Epithelial cell of proximal tubule (primary cell): ENCODE measurements at regions not wholly inside any gene's neighbourhood (a gene's known extent, or its start where the extent isn't known, plus 50 kb on each side); places are given as distances from the start of the nearest gene placed in this dataset.
A peak's percentile ranks its signal among the peaks of the same experiment; 100 is the strongest.

Experiments
- DNase-seq: peaks from one replicate; pipeline ENCODE4 v3.0.0-alpha.2; 2011; ENCODE audit warnings: low read depth
- H3K4me3 ChIP-seq: 2 replicates; pipeline ENCODE4 v1.5.1; 2011; ENCODE audit warnings: low read depth, mild to moderate bottlenecking, low read length
- TF ChIP-seq, protein P1 (sequence below): conservative IDR thresholded peaks from 2 replicates; pipeline ENCODE4 v1.5.1; 2012; ENCODE audit warnings: low read depth, mild to moderate bottlenecking, low read length

DNA sequence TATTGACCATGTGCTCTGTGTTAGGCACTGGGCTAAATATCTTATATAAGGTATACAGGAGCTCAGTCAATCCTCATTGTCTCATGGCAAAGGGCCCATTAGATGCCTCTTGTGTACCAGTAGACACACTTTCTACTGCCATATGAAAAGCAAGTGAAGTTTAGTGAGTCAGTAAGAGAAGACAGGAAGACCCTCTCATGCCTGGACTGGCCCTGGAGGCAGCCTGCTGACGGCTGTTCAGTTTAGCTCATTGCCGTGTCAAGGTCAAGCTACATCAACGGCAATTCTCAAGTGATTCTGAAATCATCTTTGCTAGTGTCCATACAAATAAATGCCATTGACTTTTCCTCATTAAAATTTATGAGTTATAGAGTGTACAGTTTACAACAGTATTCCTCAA is 237.9 kb downstream of the IRX1 start:
- TF ChIP-seq, protein P1, sequence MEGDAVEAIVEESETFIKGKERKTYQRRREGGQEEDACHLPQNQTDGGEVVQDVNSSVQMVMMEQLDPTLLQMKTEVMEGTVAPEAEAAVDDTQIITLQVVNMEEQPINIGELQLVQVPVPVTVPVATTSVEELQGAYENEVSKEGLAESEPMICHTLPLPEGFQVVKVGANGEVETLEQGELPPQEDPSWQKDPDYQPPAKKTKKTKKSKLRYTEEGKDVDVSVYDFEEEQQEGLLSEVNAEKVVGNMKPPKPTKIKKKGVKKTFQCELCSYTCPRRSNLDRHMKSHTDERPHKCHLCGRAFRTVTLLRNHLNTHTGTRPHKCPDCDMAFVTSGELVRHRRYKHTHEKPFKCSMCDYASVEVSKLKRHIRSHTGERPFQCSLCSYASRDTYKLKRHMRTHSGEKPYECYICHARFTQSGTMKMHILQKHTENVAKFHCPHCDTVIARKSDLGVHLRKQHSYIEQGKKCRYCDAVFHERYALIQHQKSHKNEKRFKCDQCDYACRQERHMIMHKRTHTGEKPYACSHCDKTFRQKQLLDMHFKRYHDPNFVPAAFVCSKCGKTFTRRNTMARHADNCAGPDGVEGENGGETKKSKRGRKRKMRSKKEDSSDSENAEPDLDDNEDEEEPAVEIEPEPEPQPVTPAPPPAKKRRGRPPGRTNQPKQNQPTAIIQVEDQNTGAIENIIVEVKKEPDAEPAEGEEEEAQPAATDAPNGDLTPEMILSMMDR = no peak
- DNase-seq = no peak
- no peak overlapping the region for H3K4me3 ChIP-seq

DNA sequence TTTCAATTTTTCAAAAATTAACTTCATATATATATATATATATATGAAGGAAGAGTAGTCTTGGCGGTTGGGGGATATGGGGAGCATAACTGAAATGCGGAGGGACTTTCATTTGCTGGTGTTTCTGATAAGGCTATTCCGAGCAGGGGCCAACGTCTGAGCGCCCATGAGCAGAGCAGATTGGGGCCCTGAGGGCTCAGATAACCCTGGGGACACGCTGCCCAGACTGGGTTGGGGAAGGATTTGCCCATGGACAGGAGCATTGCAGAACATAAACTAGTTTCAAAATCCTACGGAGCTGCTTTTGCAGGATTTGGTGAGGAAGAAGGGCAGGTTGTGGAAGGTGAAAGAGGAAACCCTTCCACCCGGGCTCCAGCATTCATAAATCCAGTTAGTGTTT is 240.2 kb downstream of the IRX1 start:
- H3K4me3 ChIP-seq = no peak overlapping the region
- no peak for DNase-seq
- TF ChIP-seq, protein P1 = no peak

DNA sequence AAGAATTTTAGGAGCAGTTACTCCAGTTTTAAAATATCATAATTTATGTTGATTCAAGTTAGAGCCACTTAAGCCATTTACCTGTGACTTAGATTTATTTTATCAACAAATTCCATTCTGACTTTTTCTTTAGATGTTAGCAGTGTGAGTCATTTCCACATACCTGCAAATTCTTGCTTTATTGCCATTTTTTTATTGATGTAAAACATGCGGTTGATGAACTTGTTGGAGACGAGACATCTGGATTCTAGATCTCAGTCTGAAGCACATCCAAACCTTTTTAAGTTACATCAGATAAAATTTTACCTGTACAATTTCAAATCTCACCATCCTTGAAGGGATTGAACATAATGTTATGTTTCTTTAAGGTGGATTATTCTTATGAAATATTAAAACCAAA is 240.9 kb downstream of the IRX1 start:
- TF ChIP-seq, protein P1 = no peak
- DNase-seq = no peak
- H3K4me3 ChIP-seq = no peak overlapping the region

DNA sequence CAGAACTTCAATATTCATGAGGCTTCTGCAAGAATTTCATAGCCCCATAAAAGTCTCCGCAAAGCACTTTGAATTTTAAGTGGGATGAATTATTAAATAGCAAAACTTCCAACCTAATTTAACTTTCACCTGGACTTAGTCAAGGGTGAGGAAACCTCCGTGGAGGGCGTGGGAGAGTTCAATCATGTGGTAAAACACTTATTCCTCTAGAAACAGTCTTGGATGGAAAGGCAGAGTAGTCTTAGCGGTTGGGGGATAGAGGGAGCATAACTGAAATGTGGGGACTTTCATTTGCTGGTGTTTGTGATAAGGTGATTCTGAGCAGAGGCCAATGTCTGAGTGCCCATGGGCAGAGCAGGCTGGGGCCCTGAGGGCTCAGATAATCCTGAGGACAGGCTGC is 241.9 kb downstream of the IRX1 start:
- H3K4me3 ChIP-seq = no peak overlapping the region
- TF ChIP-seq, protein P1 = no peak
- DNase-seq = peak; percentile 6

DNA sequence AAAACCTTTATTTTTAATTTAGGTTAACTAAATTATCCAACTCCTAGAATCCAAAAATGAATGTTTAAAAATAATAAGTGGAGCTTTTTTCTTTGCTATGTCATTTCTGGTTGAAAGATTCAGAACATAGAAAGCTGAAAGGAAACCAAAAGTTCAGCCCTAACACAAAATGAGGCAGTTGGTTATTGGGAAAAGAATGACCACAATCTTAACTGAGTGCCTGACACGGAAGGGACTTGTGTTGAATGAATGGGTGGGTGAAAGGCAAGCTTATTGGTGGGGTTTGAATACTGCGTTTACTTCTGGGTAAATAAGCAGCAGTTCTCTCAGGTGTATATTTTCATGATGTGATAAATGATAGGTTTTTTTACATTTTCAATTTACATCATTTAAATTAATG is 243.5 kb downstream of the IRX1 start:
- TF ChIP-seq, protein P1 = no peak
- DNase-seq = no peak
- no peak overlapping the region for H3K4me3 ChIP-seq

DNA sequence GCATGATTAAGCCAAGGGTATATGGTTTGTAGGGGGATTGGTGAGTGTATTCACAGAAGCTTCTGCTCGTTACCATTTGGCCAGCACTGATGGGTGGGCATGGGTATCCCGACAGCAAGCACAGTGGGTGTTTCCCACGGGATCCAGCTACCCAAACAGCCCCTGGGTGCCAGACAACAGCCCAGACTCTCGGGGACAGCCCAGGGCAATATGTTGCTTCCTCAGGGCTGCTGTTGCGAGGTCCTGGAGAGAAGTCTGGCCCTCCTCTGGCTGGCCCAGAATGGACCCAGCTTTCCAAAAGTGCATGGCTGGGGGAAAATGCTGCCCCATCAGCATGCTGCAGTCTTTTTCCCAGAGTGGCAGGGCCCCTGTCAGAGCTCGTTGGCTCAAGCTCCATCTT is 247.0 kb downstream of the IRX1 start:
- no peak overlapping the region for H3K4me3 ChIP-seq
- no peak for DNase-seq
- TF ChIP-seq, protein P1 = no peak

DNA sequence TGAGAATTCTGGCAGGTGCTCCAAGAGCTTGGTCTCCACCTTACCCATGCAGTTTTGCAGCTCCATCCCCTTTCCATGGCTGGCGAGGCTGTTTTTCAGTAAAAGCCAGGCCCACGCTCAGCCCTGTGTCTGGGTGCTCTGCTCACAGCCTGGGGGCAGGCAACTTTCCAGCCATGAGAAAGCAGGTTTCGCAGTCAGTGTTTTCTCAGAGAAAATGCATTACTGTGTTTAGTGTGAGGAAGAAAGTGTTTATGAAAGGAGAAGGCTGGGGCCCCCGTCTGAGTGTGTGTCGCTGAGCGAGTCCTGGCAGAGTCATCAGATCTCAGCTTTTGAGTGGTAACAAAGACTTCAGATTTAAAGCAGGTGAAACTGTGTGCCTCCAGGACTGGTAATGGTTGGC is 248.1 kb downstream of the IRX1 start:
- TF ChIP-seq, protein P1 = no peak
- no peak overlapping the region for H3K4me3 ChIP-seq
- DNase-seq = no peak
